T-helper 1 cell treated with Interleukin-12 subunit alpha and Interleukin-12 subunit beta and Interleukin-4 antibody, amounts not matched to agents 30 ng/mL and 1 ng/mL, for 36 hours (primary cell): ENCODE measurements at regions not wholly inside any gene's neighbourhood (a gene's known extent, or its start where the extent isn't known, plus 50 kb on each side); places are given as distances from the start of the nearest gene placed in this dataset.
"Not testable (repeated sequence)": the region's sequence is repeated elsewhere in the genome, so short reads cannot be mapped to it uniquely, and the experiment has no call there.

Experiments used
- intact Hi-C: fragments of 100-400 bp; cut with micrococcal nuclease; formaldehyde crosslinking; loops from one replicate; pipeline ENCODE4 v1.15.1; 2024

DNA sequence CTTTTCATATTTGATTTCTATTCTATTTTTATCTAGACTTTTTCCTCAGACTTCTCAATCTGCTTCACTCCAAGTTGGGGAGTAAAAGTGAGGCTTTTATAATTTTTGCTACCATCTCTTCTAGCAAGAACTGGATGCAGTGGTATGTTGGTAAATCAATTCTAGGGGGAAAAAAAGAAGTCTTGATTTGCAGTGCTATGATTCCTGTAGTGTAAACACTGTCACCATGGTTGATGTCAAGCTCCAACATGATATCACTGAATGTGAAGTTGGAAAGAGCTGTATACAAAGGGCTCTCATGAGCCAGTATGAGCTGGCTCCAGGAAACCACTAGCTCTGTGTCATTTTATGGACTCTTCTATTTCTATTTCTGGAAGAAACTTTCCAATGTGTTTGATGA lies 439.2 kb downstream of the NTRK2 start:
- intact Hi-C loops, result no loop called here

DNA sequence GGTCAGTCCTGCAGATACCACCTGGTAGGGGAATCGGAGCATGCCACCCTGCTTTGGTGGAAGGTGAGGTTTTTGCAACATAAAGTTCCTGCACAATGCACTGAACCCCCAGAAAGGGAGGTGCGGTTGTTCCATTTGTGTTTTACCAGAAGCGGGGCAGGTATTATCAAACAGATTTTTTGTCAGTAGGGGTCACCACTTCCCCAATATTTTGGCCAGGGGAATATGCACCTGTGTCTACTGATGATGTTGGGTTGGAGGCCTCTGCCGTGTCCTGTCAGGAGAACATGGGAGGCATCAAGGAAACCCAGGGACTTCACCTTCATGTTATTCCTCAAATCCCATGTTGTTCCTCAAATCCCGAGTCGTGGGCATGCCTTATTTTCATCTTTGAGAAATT lies 438.7 kb downstream of the NTRK2 start:
- intact Hi-C loops, result no loop called here

DNA sequence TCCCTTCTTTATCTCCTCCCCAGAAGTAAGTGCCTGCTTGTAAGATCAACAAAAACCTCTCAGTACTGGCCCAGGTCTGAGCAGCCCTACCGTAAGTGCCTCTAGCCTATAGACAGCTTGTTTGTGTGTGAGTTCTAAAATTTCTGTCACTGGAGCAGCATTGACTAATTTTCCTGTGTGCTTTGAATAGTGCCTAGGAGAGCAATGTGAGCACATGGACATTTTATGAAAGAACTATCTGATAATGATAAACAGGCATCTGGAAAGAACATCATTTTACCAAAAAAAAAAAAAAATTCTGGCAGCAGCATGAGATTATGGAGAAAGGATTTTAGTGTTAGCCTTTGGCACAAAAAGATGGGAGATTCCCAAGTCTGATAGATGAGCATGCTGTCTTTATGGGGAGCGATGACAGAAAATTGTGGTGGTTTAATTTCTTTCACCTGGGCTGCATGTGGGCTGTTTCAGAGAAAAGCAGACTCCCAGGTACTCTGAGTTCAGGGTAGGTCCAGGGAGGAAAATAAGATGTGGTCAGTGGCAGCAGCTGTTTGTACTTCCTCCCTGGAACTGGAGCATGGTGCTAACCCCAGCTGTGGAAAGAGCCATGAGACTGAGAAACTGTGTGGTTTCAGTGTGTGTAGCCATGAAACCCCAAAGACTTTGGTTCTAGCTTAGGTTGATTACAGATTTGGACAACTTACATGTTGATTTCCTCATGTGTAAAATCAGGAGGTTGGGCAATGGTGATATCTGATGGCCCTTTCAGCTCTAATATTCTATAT lies 419.9 kb downstream of the NTRK2 start:
- intact Hi-C loops, result no loop called here

DNA sequence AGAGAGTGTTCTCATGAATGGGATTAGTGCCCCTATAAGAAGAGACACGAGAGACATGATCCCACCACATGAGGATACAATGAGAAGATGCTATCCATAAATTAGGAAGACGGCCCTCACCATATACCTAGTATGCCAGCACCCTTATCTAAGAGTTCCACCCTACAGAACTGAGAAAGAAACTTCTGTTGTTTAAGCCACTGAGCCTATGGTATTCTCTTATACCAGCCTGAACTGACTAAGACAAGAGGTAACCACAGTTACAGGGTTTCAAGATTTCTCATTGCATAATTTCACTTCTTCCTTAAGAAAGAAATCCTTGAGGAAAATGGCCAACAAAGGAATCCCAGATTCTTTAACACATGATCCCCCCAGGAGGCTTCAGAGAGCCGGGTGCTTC lies 412.4 kb downstream of the NTRK2 start:
- intact Hi-C loops, result no loop called here

DNA sequence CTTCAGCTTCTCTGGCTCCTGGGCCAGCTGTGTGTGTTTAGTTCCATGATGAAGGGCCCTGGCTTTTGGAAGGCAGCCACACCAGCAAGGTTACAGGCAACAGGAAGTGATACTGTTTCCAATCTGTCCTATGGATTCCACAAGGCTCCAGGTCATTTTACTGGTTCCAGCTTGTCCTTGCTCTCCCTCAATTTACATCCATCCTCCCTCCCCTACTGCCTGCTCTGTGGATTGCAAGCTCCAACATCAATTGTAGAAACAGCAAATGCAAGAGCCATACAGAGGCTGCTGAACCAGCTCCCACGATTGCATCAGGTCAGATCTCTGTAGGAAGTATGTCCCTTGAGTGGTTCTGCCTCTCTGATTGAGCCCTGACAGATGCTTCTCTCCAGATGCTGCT lies 409.8 kb downstream of the NTRK2 start:
- intact Hi-C loops, result no loop called here

DNA sequence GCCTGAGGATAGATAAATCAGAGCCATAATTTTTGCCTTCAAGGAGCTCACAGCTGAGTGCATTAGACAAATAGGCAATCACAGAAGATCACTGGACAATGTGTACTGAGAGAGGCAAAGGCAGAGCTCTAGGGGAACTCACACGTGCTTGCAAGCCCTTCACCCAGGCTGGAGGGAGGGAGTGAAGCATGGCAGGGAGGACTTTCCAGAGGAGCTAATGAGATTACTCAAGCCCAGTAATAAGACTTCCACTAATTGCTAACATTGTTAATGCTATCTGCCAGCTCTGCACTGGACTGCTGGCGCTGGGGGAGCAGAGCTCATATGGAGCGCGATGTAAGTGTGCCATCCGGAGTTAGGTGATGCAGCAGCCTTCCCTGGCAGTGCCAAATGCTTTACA lies 408.4 kb downstream of the NTRK2 start:
- intact Hi-C loops, result no loop called here

DNA sequence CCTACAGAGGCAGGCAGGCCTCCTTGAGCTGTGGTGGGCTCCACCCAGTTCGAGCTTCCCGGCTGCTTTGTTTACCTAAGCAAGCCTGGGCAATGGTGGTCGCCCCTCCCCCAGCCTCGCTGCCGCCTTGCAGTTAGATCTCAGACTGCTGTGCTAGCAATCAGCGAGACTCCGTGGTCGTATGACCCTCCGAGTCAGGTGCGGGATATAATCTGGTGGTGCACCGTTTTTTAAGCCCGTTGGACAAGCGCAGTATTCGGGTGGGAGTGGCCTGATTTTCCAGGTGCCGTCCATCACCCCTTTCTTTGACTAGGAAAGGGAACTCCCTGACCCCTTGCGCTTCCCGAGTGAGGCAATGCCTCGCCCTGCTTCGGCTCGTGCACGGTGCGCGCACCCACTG lies 407.6 kb downstream of the NTRK2 start:
- intact Hi-C loops, result not testable (repeated sequence)
